IMR-90 (cell line): ENCODE measurements at regions not wholly inside any gene's neighbourhood (a gene's known extent, or its start where the extent isn't known, plus 50 kb on each side); places are given as distances from the start of the nearest gene placed in this dataset.

ENCODE experiments used
- ATAC-seq: fragments of 200-7000 bp; cut with Tn5 transposase; 2 replicates; pipeline ENCODE4 v1.9.1; 2020; ENCODE audit warnings: low read depth, mild to moderate bottlenecking, moderate library complexity
- BruUV-seq: library from RNA; stranded (reverse); fragments of 400-500 nt; replicated peaks from 2 replicates; lab custom pipeline; 2021; lab: Mats Ljungman, UMichigan
- CTCF ChIA-PET: fragments of 300-600 bp; formaldehyde crosslinking; extraction: SDS; loops from one replicate; lab custom pipeline; 2021; ENCODE audit warnings: antibody characterized with exemption; lab: Yijun Ruan, JAX
- POLR2A ChIA-PET: fragments of 300-600 bp; sonication (Branson Sonifier 250); formaldehyde crosslinking; loops from one replicate; lab custom pipeline; 2022; ENCODE audit warnings: antibody characterized with exemption; ENCODE audit not compliant: unreplicated experiment; lab: Charles Lee
- DNase-seq: peaks from one replicate; pipeline ENCODE4 v3.0.0; 2013
- H2AFZ ChIP-seq: replicated peaks from 2 replicates; pipeline ENCODE3; 2013; ENCODE audit warnings: low read length, mild to moderate bottlenecking; ENCODE audit not compliant: poor library complexity
- H2AK5ac ChIP-seq: 2 replicates; pipeline ENCODE4 v1.6.1; 2013; ENCODE audit warnings: low read depth, low read length, inconsistent platforms
- H2AK9ac ChIP-seq: replicated peaks from 2 replicates; pipeline ENCODE3; 2013; ENCODE audit warnings: mild to moderate bottlenecking, low read depth, low read length, moderate library complexity; ENCODE audit not compliant: poor library complexity
- H2BK120ac ChIP-seq: 2 replicates; pipeline ENCODE4 v1.6.1; 2013; ENCODE audit warnings: low read depth, low read length, inconsistent platforms
- H2BK15ac ChIP-seq: 3 replicates; pipeline ENCODE4 v1.6.1; 2013; ENCODE audit warnings: low read depth, low read length, inconsistent platforms
- H2BK20ac ChIP-seq: 2 replicates; pipeline ENCODE4 v1.6.1; 2013; ENCODE audit warnings: low read depth, mild to moderate bottlenecking, inconsistent platforms, low read length, moderate library complexity
- H2BK5ac ChIP-seq: 2 replicates; pipeline ENCODE4 v1.6.1; 2013; ENCODE audit warnings: mild to moderate bottlenecking, low read depth, low read length, inconsistent platforms; ENCODE audit not compliant: poor library complexity, severe bottlenecking
- H3K14ac ChIP-seq: replicated peaks from 2 replicates; pipeline ENCODE4 v1.6.1; 2013; ENCODE audit warnings: low read depth, low read length, inconsistent platforms
- H3K18ac ChIP-seq: 2 replicates; pipeline ENCODE4 v1.6.1; 2013; ENCODE audit warnings: low read depth, low read length, control low read depth
- H3K23ac ChIP-seq: 2 replicates; pipeline ENCODE4 v1.6.1; 2013; ENCODE audit warnings: low read depth, low read length, inconsistent platforms
- H3K27ac ChIP-seq: 2 replicates; pipeline ENCODE4 v1.5.1; 2013; ENCODE audit warnings: mild to moderate bottlenecking, control low read depth, low read length; ENCODE audit not compliant: insufficient read depth
- H3K27me3 ChIP-seq: 2 replicates; pipeline ENCODE4 v1.6.1; 2013; ENCODE audit warnings: low read length; ENCODE audit not compliant: control insufficient read depth, insufficient read depth
- H3K36me3 ChIP-seq: 2 replicates; pipeline ENCODE4 v1.6.1; 2013; ENCODE audit warnings: low read length, mixed read lengths; ENCODE audit not compliant: control insufficient read depth, insufficient read depth
- H3K4ac ChIP-seq: 2 replicates; pipeline ENCODE4 v1.6.1; 2013; ENCODE audit warnings: low read depth, low read length, inconsistent platforms
- H3K4me1 ChIP-seq: 2 replicates; pipeline ENCODE4 v1.6.1; 2013; ENCODE audit warnings: low read length, mixed read lengths; ENCODE audit not compliant: control insufficient read depth, insufficient read depth
- H3K4me2 ChIP-seq: 2 replicates; pipeline ENCODE4 v1.6.1; 2013; ENCODE audit warnings: low read depth, mild to moderate bottlenecking, control low read depth, low read length, moderate library complexity
- H3K4me3 ChIP-seq: 2 replicates; pipeline ENCODE4 v1.5.1; 2013; ENCODE audit warnings: low read depth, mild to moderate bottlenecking, control low read depth, low read length, moderate library complexity; ENCODE audit not compliant: insufficient read depth
- H3K56ac ChIP-seq: 2 replicates; pipeline ENCODE4 v1.6.1; 2013; ENCODE audit warnings: low read length, inconsistent platforms; ENCODE audit not compliant: insufficient read depth; ENCODE audit errors: extremely low read depth
- H3K79me1 ChIP-seq, 2 experiments: 2 replicates each; pipeline ENCODE4 v1.6.1; 2013; ENCODE audit warnings: low read length in 2 of 2, inconsistent platforms in 1 of 2, low read depth in 1 of 2
- H3K9ac ChIP-seq: 2 replicates; pipeline ENCODE4 v1.6.1; 2013; ENCODE audit warnings: low read depth, low read length, control low read depth
- H3K9me1 ChIP-seq: 2 replicates; pipeline ENCODE4 v1.6.1; 2013; ENCODE audit warnings: low read length, inconsistent platforms; ENCODE audit not compliant: insufficient read depth
- H3K9me3 ChIP-seq: 2 replicates; pipeline ENCODE4 v1.6.1; 2013; ENCODE audit warnings: low read length; ENCODE audit not compliant: control insufficient read depth, insufficient read depth
- H4K20me1 ChIP-seq: 2 replicates; pipeline ENCODE4 v1.6.1; 2013; ENCODE audit warnings: low read length, inconsistent platforms; ENCODE audit not compliant: insufficient read depth
- H4K5ac ChIP-seq: 2 replicates; pipeline ENCODE4 v1.6.1; 2013; ENCODE audit warnings: mild to moderate bottlenecking, low read depth, low read length, control low read depth
- H4K8ac ChIP-seq, 2 experiments: 2 replicates each; pipeline ENCODE4 v1.6.1; 2013; ENCODE audit warnings: low read depth in 2 of 2, low read length in 2 of 2, control low read depth in 1 of 2, inconsistent platforms in 1 of 2
- H4K91ac ChIP-seq: 2 replicates; pipeline ENCODE4 v1.6.1; 2013; ENCODE audit warnings: low read depth, low read length, inconsistent platforms; ENCODE audit not compliant: insufficient read depth
- BHLHE40 ChIP-seq: fragments of 150-350 bp; IDR thresholded peaks from 2 replicates; pipeline ENCODE4 v1.6.1; 2016; ENCODE audit warnings: mild to moderate bottlenecking, low read depth, low read length
- CEBPB ChIP-seq: IDR thresholded peaks from 2 replicates; pipeline ENCODE4 v1.6.1; 2012; ENCODE audit warnings: low read depth, low read length, improper control_type of control experiment
- CHD1 ChIP-seq: IDR thresholded peaks from 2 replicates; pipeline ENCODE4 v1.6.1; 2012; ENCODE audit warnings: low read depth, low read length, improper control_type of control experiment
- CTCF ChIP-seq: conservative IDR thresholded peaks from 2 replicates; pipeline ENCODE4 v1.5.1; 2012; ENCODE audit warnings: mild to moderate bottlenecking, low read depth, low read length, improper control_type of control experiment
- ELK1 ChIP-seq: fragments of 150-350 bp; IDR thresholded peaks from 2 replicates; pipeline ENCODE4 v1.6.1; 2016; ENCODE audit warnings: low read depth, mild to moderate bottlenecking, low read length, moderate library complexity, borderline replicate concordance
- FOS ChIP-seq: fragments of 150-350 bp; IDR thresholded peaks from 2 replicates; pipeline ENCODE4 v1.6.1; 2016; ENCODE audit warnings: low read depth, low read length
- MAFK ChIP-seq: IDR thresholded peaks from 2 replicates; pipeline ENCODE4 v1.6.1; 2012; ENCODE audit warnings: low read depth, low read length, improper control_type of control experiment
- MAZ ChIP-seq: IDR thresholded peaks from 2 replicates; pipeline ENCODE4 v1.6.1; 2012; ENCODE audit warnings: low read depth, mild to moderate bottlenecking, low read length, improper control_type of control experiment, moderate library complexity, borderline replicate concordance
- MXI1 ChIP-seq: IDR thresholded peaks from 2 replicates; pipeline ENCODE4 v1.6.1; 2012; ENCODE audit warnings: low read depth, mild to moderate bottlenecking, low read length, moderate library complexity, borderline replicate concordance
- NFE2L2 ChIP-seq: fragments of 150-350 bp; IDR thresholded peaks from 2 replicates; pipeline ENCODE4 v1.6.1; 2016; ENCODE audit warnings: low read depth, mild to moderate bottlenecking, low read length
- POLR2A ChIP-seq: IDR thresholded peaks from 2 replicates; pipeline ENCODE4 v1.6.1; 2012; ENCODE audit warnings: mild to moderate bottlenecking, low read depth, low read length
- RAD21 ChIP-seq: IDR thresholded peaks from 2 replicates; pipeline ENCODE4 v1.6.1; 2012; ENCODE audit warnings: low read length, improper control_type of control experiment
- RCOR1 ChIP-seq: IDR thresholded peaks from 2 replicates; pipeline ENCODE4 v1.6.1; 2012; ENCODE audit warnings: mild to moderate bottlenecking, low read length, improper control_type of control experiment; ENCODE audit not compliant: insufficient replicate concordance
- RFX5 ChIP-seq: IDR thresholded peaks from 2 replicates; pipeline ENCODE4 v1.8.0; 2012; ENCODE audit warnings: low read depth, mild to moderate bottlenecking, low read length, moderate library complexity
- SMC3 ChIP-seq: fragments of 150-350 bp; IDR thresholded peaks from 2 replicates; pipeline ENCODE4 v1.6.1; 2016; ENCODE audit warnings: low read depth, mild to moderate bottlenecking, antibody characterized with exemption, low read length, moderate library complexity
- USF2 ChIP-seq: fragments of 150-350 bp; IDR thresholded peaks from 2 replicates; pipeline ENCODE4 v1.6.1; 2017; ENCODE audit warnings: mild to moderate bottlenecking, antibody characterized with exemption, low read length, low read depth
- WGBS, 2 experiments: methylation state at CpG; one replicate each; pipeline versions ENCODE4 v1.1.5 to v1.1.7; 2013; ENCODE audit warnings: missing lambda C conversion rate in 2 of 2; ENCODE audit not compliant: insufficient read length in 1 of 2; ENCODE audit errors: extremely low coverage in 2 of 2; 5-methylcytosine and 5-hydroxymethylcytosine counted together
- dilution Hi-C: fragments of 300-500 bp; cut with HindIII; formaldehyde crosslinking; loops from one replicate; pipeline ENCODE4 v1.14.3; 2018; ENCODE audit warnings: low sequenced_read_pairs; ENCODE audit not compliant: unreplicated experiment
- in situ Hi-C: fragments of 300-500 bp; cut with MboI; formaldehyde crosslinking; loops from 3 replicates; pipeline ENCODE4 v1.14.3; 2019; ENCODE audit warnings: low sequenced_read_pairs, inconsistent platforms, mixed read lengths
- intact Hi-C: fragments of 100-400 bp; cut with micrococcal nuclease; formaldehyde crosslinking; loops from 2 replicates; pipeline ENCODE4 v1.10.0; 2022

- no TSS peak for BruUV-seq
- H3K4me2 ChIP-seq = no peak overlapping the region
- WGBS, 2 experiments = no CpG with 5 or more reads among the region's 8 CpGs
Observed at GRCh38 chr10:128473911-128474310, 347.7 kb upstream of the MKI67 start.

More at GRCh38 chr10:128473911-128474310, 347.7 kb upstream of the MKI67 start:
- TF ChIP-seq BHLHE40 = no peak
- no peak for TF ChIP-seq FOS
- no peak for TF ChIP-seq CEBPB
- no peak for TF ChIP-seq RFX5
- no peak for TF ChIP-seq MXI1
- no peak for TF ChIP-seq NFE2L2
- TF ChIP-seq CTCF = no peak
- no peak for TF ChIP-seq MAZ
- no peak for TF ChIP-seq CHD1
- TF ChIP-seq RCOR1 = no peak
- TF ChIP-seq ELK1 = no peak
- no peak for TF ChIP-seq SMC3
- TF ChIP-seq USF2 = no peak
- no peak for TF ChIP-seq RAD21
- TF ChIP-seq MAFK = no peak
- no peak for TF ChIP-seq POLR2A
- Histone ChIP-seq H2BK120ac (no peak overlapping the region), H2AK9ac (no peak overlapping the region), H2AFZ (no peak overlapping the region), H4K8ac (no peak overlapping the region), H3K14ac (no peak overlapping the region), H3K23ac (no peak overlapping the region), H2BK5ac (no peak overlapping the region), H2BK15ac (no peak overlapping the region), H3K4me1 (no peaks in the 10 kb centered on the region), H3K27ac (no peak overlapping the region), H3K56ac (no peak overlapping the region), H2AK5ac (no peak overlapping the region), H3K9me3 (peaks cover 52% of the 10 kb centered on the region), H4K91ac (no peak overlapping the region), H3K9ac (no peak overlapping the region), H3K79me1 (no peaks in the 10 kb centered on the region), H3K9me1 (no peaks in the 10 kb centered on the region), H3K36me3 (no peaks in the 10 kb centered on the region), H2BK20ac (no peak overlapping the region), H3K27me3 (no peaks in the 10 kb centered on the region), H3K4ac (no peak overlapping the region), H4K20me1 (no peaks in the 10 kb centered on the region), H3K4me3 (no peak overlapping the region), H3K18ac (no peak overlapping the region), H4K5ac (no peak overlapping the region)
- CTCF ChIA-PET = no interaction called here
- dilution Hi-C loops = no loop called here
- POLR2A ChIA-PET = no interaction called here
- in situ Hi-C loops = no loop called here
- ATAC-seq = no peak
- intact Hi-C loops = no loop called here
- DNase-seq = no peak
